ENCODE measurements at regions not wholly inside any gene's neighbourhood (a gene's known extent, or its start where the extent isn't known, plus 50 kb on each side); places are given as distances from the start of the nearest gene placed in this dataset.

DNA sequence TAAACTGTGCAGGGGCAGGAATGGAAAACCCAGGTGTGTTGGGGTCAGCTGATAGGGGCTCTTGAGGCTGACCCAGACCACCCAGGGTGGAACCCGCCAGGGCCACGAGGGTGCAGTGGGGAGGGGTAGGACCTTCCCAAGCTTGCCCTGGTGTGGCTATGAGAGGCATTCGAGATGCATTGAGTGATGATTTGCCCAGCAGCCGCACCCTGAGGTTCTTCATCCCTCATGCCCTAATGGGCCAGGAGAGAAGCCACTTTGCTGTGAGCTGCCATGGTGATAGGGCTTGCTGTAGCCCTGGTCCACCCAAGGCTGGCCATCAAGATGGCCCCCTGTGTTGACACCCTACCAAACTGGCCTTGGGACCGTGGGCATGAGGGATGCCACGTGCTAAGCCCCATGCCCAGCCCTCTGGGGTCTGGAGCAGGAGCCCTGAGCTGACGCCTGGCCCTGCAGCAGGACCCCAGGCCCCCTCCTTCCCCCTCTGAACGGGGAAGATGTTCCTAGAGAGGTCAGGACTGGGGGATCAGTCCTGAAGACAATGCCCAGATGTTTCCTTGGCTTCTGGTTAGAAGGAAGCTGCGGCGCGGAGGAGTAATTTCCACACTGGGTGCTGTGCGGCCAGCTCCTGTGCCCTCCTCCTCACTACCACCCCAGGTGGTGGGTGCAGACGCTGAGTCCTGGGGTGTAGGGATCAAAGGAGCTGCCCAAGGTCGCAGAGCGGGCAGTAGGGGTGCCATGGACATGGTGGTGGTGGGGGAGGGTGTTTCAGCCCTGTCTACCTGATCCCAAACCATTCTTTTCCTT lies 122.5 kb upstream of the HDAC4 start (continued):
- TF ChIP-seq, protein P1, sequence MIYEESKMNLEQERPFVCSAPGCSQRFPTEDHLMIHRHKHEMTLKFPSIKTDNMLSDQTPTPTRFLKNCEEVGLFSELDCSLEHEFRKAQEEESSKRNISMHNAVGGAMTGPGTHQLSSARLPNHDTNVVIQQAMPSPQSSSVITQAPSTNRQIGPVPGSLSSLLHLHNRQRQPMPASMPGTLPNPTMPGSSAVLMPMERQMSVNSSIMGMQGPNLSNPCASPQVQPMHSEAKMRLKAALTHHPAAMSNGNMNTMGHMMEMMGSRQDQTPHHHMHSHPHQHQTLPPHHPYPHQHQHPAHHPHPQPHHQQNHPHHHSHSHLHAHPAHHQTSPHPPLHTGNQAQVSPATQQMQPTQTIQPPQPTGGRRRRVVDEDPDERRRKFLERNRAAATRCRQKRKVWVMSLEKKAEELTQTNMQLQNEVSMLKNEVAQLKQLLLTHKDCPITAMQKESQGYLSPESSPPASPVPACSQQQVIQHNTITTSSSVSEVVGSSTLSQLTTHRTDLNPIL (CRISPR knock-in tag; IDR thresholded peaks at IDR 0.05; ENCODE audit: low read depth), result no peak
- TF ChIP-seq, protein P2, sequence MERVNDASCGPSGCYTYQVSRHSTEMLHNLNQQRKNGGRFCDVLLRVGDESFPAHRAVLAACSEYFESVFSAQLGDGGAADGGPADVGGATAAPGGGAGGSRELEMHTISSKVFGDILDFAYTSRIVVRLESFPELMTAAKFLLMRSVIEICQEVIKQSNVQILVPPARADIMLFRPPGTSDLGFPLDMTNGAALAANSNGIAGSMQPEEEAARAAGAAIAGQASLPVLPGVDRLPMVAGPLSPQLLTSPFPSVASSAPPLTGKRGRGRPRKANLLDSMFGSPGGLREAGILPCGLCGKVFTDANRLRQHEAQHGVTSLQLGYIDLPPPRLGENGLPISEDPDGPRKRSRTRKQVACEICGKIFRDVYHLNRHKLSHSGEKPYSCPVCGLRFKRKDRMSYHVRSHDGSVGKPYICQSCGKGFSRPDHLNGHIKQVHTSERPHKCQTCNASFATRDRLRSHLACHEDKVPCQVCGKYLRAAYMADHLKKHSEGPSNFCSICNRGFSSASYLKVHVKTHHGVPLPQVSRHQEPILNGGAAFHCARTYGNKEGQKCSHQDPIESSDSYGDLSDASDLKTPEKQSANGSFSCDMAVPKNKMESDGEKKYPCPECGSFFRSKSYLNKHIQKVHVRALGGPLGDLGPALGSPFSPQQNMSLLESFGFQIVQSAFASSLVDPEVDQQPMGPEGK (CRISPR knock-in tag; IDR thresholded peaks at IDR 0.05; ENCODE audit: borderline replicate concordance), result no peak
- TF ChIP-seq TCF4 (CRISPR knock-in tag; IDR thresholded peaks at IDR 0.05; ENCODE audit: borderline replicate concordance) (no peak), ZNF8 (CRISPR knock-in tag; IDR thresholded peaks at IDR 0.05) (no peak), ZC3H10 (CRISPR knock-in tag; IDR thresholded peaks at IDR 0.05) (no peak), PPARA (CRISPR knock-in tag; IDR thresholded peaks at IDR 0.05; ENCODE audit: borderline replicate concordance) (no peak)
- TF ChIP-seq, protein P3, sequence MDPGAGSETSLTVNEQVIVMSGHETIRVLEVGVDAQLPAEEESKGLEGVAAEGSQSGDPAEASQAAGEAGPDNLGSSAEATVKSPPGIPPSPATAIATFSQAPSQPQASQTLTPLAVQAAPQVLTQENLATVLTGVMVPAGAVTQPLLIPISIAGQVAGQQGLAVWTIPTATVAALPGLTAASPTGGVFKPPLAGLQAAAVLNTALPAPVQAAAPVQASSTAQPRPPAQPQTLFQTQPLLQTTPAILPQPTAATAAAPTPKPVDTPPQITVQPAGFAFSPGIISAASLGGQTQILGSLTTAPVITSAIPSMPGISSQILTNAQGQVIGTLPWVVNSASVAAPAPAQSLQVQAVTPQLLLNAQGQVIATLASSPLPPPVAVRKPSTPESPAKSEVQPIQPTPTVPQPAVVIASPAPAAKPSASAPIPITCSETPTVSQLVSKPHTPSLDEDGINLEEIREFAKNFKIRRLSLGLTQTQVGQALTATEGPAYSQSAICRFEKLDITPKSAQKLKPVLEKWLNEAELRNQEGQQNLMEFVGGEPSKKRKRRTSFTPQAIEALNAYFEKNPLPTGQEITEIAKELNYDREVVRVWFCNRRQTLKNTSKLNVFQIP (CRISPR knock-in tag; IDR thresholded peaks at IDR 0.05; ENCODE audit: borderline replicate concordance, low read depth), result no peak

DNA sequence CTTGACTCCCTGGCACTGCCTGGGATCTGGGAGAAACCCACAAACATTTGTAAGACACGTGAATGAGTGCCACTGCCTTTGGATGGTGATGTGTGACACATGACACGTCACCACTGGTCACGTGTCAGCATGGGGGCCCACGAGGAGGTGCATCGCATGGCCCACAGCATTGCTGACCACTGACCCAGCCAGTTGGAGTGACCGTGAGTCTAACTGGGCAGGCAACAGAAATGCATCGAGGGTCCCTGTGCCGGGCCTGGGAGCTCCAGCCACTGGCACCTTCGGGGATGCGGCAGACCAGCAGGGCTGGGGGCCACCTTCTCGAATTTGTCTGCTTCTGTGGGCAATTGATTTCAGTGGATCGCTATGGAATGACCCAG lies 121.9 kb upstream of the HDAC4 start:
- no peak for ATAC-seq
- TF ChIP-seq TCF4 (CRISPR knock-in tag; IDR thresholded peaks at IDR 0.05; ENCODE audit: borderline replicate concordance) (no peak), GLIS3 (CRISPR knock-in tag; IDR thresholded peaks at IDR 0.05) (no peak), OSR1 (CRISPR knock-in tag; IDR thresholded peaks at IDR 0.05) (no peak), CSDC2 (CRISPR knock-in tag; IDR thresholded peaks at IDR 0.05) (no peak), ZNF565 (CRISPR knock-in tag; conservative IDR thresholded peaks at IDR 0.05; ENCODE audit: low read depth) (no peak), ZNF70 (CRISPR knock-in tag; IDR thresholded peaks at IDR 0.05) (no peak)
- TF ChIP-seq, protein P2 (CRISPR knock-in tag; IDR thresholded peaks at IDR 0.05; ENCODE audit: borderline replicate concordance), result no peak

DNA sequence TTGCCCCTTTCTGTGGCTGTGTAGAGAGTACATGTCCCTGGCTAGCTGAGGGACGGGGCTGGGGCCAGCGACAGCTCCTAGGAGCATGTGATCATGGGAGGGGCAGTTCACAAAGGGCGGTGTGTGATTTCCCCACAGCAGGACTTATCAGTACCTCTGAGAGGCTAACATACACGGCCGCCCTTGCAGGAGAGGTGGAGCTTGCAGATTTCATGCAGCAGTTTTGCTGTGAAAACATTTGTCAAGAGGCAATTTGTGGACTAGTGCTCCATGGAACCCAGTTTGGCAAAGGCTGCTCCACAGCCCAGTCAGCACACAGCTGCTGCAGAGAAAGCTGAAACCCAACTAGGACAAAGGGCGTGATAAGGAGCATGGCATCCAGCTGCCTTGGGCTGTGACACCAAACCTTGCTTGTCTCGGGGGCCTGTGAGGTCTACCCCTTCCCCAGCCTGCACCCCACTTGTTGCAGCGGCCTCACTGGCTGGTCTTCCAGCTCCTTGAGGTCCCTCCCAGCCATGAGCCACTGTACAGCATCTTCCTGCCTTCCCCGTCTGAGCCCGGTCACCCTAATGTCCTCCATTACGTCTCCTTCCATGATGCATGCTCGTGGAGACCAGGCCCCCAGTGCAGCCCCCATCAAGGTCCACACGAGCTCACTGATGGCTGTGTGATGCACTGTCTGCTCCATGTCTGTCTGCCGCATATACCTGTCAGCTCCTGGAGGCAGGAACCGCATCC lies 121.4 kb upstream of the HDAC4 start:
- ATAC-seq, result no peak
- TF ChIP-seq ZNF8 (CRISPR knock-in tag; IDR thresholded peaks at IDR 0.05), result no peak
- no peak for TF ChIP-seq ZFP30 (CRISPR knock-in tag; IDR thresholded peaks at IDR 0.05)
- no peak for TF ChIP-seq ARNTL (CRISPR knock-in tag; IDR thresholded peaks at IDR 0.05; ENCODE audit: borderline replicate concordance, low read depth)
- TF ChIP-seq SNAI2 (CRISPR knock-in tag; IDR thresholded peaks at IDR 0.05), result no peak
- TF ChIP-seq BACH2 (CRISPR knock-in tag; IDR thresholded peaks at IDR 0.05; ENCODE audit: borderline replicate concordance), result no peak
- TF ChIP-seq ISL1 (CRISPR knock-in tag; IDR thresholded peaks at IDR 0.05), result no peak
- TF ChIP-seq PPARA (CRISPR knock-in tag; IDR thresholded peaks at IDR 0.05; ENCODE audit: borderline replicate concordance), result no peak
- TF ChIP-seq, protein P4, sequence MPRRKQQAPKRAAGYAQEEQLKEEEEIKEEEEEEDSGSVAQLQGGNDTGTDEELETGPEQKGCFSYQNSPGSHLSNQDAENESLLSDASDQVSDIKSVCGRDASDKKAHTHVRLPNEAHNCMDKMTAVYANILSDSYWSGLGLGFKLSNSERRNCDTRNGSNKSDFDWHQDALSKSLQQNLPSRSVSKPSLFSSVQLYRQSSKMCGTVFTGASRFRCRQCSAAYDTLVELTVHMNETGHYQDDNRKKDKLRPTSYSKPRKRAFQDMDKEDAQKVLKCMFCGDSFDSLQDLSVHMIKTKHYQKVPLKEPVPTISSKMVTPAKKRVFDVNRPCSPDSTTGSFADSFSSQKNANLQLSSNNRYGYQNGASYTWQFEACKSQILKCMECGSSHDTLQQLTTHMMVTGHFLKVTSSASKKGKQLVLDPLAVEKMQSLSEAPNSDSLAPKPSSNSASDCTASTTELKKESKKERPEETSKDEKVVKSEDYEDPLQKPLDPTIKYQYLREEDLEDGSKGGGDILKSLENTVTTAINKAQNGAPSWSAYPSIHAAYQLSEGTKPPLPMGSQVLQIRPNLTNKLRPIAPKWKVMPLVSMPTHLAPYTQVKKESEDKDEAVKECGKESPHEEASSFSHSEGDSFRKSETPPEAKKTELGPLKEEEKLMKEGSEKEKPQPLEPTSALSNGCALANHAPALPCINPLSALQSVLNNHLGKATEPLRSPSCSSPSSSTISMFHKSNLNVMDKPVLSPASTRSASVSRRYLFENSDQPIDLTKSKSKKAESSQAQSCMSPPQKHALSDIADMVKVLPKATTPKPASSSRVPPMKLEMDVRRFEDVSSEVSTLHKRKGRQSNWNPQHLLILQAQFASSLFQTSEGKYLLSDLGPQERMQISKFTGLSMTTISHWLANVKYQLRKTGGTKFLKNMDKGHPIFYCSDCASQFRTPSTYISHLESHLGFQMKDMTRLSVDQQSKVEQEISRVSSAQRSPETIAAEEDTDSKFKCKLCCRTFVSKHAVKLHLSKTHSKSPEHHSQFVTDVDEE (CRISPR knock-in tag; IDR thresholded peaks at IDR 0.05), result no peak
- TF ChIP-seq ZNF70 (CRISPR knock-in tag; IDR thresholded peaks at IDR 0.05), result no peak
- no peak for TF ChIP-seq ESRRG (CRISPR knock-in tag; IDR thresholded peaks at IDR 0.05)
- no peak for TF ChIP-seq CSDC2 (CRISPR knock-in tag; IDR thresholded peaks at IDR 0.05)
- no peak for TF ChIP-seq GLIS3 (CRISPR knock-in tag; IDR thresholded peaks at IDR 0.05)
- TF ChIP-seq TCF4 (CRISPR knock-in tag; IDR thresholded peaks at IDR 0.05; ENCODE audit: borderline replicate concordance), result no peak
